Nephron progenitor cell (in vitro differentiated cells): ENCODE measurements at regions not wholly inside any gene's neighbourhood (a gene's known extent, or its start where the extent isn't known, plus 50 kb on each side); places are given as distances from the start of the nearest gene placed in this dataset.

ENCODE experiments used
- DNase-seq: peaks from one replicate; pipeline ENCODE4 v3.0.0; 2021
- H3K27ac Mint-ChIP-seq: 2 replicates; pipeline ENCODE4 v1.8.0; 2021; ENCODE audit warnings: mild to moderate bottlenecking, moderate library complexity, mixed read lengths
- H3K27me3 Mint-ChIP-seq: 2 replicates; pipeline ENCODE4 v1.8.0; 2021; ENCODE audit warnings: mild to moderate bottlenecking, low read depth, mixed read lengths; ENCODE audit not compliant: poor library complexity
- H3K36me3 Mint-ChIP-seq: 2 replicates; pipeline ENCODE4 v1.8.0; 2021; ENCODE audit warnings: low read depth, mixed read lengths
- H3K4me1 Mint-ChIP-seq: 2 replicates; pipeline ENCODE4 v1.8.0; 2021; ENCODE audit warnings: mixed read lengths
- H3K4me3 Mint-ChIP-seq: 2 replicates; pipeline ENCODE4 v1.8.0; 2021; ENCODE audit warnings: mild to moderate bottlenecking, moderate library complexity, mixed read lengths
- H3K9me3 Mint-ChIP-seq: 2 replicates; pipeline ENCODE4 v1.8.0; 2021; ENCODE audit warnings: mild to moderate bottlenecking, moderate library complexity, mixed read lengths
- CTCF ChIP-seq: fragments of 200-600 bp; sonication (generic); IDR thresholded peaks from 2 replicates; pipeline ENCODE4 v1.5.0; 2021; ENCODE audit warnings: antibody characterized with exemption

GRCh38 chr6:43990275-43990626 is 137.0 kb downstream of the MRPL14 start:
- peaks cover 49% of the 10 kb centered on the region for H3K4me1 Mint-ChIP-seq
- TF ChIP-seq CTCF, result no peak
- H3K36me3 Mint-ChIP-seq, result no peaks in the 10 kb centered on the region
- H3K27ac Mint-ChIP-seq, result no peak overlapping the region
- H3K4me3 Mint-ChIP-seq, result no peak overlapping the region
- no peak for DNase-seq
- peaks cover 17% of the 10 kb centered on the region for H3K27me3 Mint-ChIP-seq
- H3K9me3 Mint-ChIP-seq, result no peaks in the 10 kb centered on the region

GRCh38 chr6:43989581-43990146 is 137.6 kb downstream of the MRPL14 start:
- H3K27ac Mint-ChIP-seq, result no peak overlapping the region
- H3K4me3 Mint-ChIP-seq, result no peak overlapping the region
- no peaks in the 10 kb centered on the region for H3K9me3 Mint-ChIP-seq

GRCh38 chr6:43988801-43989200 is 138.5 kb downstream of the MRPL14 start:
- no peaks in the 10 kb centered on the region for H3K36me3 Mint-ChIP-seq
- no peaks in the 10 kb centered on the region for H3K9me3 Mint-ChIP-seq
- no peak overlapping the region for H3K27ac Mint-ChIP-seq

More at GRCh38 chr6:43989581-43990146, 137.6 kb downstream of the MRPL14 start:
- DNase-seq, result no peak
- TF ChIP-seq CTCF, result no peak
- no peaks in the 10 kb centered on the region for H3K36me3 Mint-ChIP-seq
- peaks cover 55% of the 10 kb centered on the region for H3K4me1 Mint-ChIP-seq
- peaks cover 17% of the 10 kb centered on the region for H3K27me3 Mint-ChIP-seq

GRCh38 chr6:43987838-43988439 is 139.3 kb downstream of the MRPL14 start:
- Mint-ChIP-seq H3K9me3 (no peaks in the 10 kb centered on the region), H3K27ac (no peak overlapping the region), H3K27me3 (peaks cover 20% of the 10 kb centered on the region), H3K4me1 (peaks cover 57% of the 10 kb centered on the region), H3K36me3 (no peaks in the 10 kb centered on the region), H3K4me3 (no peak overlapping the region)
- no peak for DNase-seq
- no peak for TF ChIP-seq CTCF

More at GRCh38 chr6:43988801-43989200, 138.5 kb downstream of the MRPL14 start:
- TF ChIP-seq CTCF, result no peak
- Mint-ChIP-seq H3K27me3 (peaks cover 17% of the 10 kb centered on the region), H3K4me3 (no peak overlapping the region), H3K4me1 (peaks cover 56% of the 10 kb centered on the region)
- no peak for DNase-seq

GRCh38 chr6:43986177-43986825 is 141.0 kb downstream of the MRPL14 start:
- H3K4me1 Mint-ChIP-seq, result peaks cover 47% of the 10 kb centered on the region
- H3K4me3 Mint-ChIP-seq, result no peak overlapping the region
- H3K27me3 Mint-ChIP-seq, result peaks cover 14% of the 10 kb centered on the region
- H3K27ac Mint-ChIP-seq, result no peak overlapping the region
- H3K36me3 Mint-ChIP-seq, result no peaks in the 10 kb centered on the region
- DNase-seq, result no peak
- TF ChIP-seq CTCF, result no peak
- H3K9me3 Mint-ChIP-seq, result no peaks in the 10 kb centered on the region
